IPS-18a (cell line): ENCODE measurements at regions not wholly inside any gene's neighbourhood (a gene's known extent, or its start where the extent isn't known, plus 50 kb on each side); places are given as distances from the start of the nearest gene placed in this dataset.

Experiments used
- H3K27ac ChIP-seq: one replicate; pipeline ENCODE4 v1.5.1; 2013; ENCODE audit warnings: low read length
- H3K27me3 ChIP-seq: one replicate; pipeline ENCODE4 v1.6.1; 2013; ENCODE audit warnings: mild to moderate bottlenecking, low read length; ENCODE audit not compliant: control insufficient read depth, insufficient read depth
- H3K36me3 ChIP-seq: one replicate; pipeline ENCODE4 v1.6.1; 2013; ENCODE audit warnings: low read depth, low read length; ENCODE audit not compliant: control insufficient read depth
- H3K4me1 ChIP-seq: one replicate; pipeline ENCODE4 v1.6.1; 2013; ENCODE audit warnings: low read depth, low read length; ENCODE audit not compliant: control insufficient read depth
- H3K4me3 ChIP-seq: one replicate; pipeline ENCODE4 v1.5.1; 2013; ENCODE audit warnings: low read length
- H3K9ac ChIP-seq: one replicate; pipeline ENCODE4 v1.6.1; 2013; ENCODE audit warnings: mild to moderate bottlenecking, low read length, moderate library complexity
- H3K9me3 ChIP-seq: one replicate; pipeline ENCODE4 v1.6.1; 2013; ENCODE audit warnings: low read depth, low read length; ENCODE audit not compliant: control insufficient read depth

DNA sequence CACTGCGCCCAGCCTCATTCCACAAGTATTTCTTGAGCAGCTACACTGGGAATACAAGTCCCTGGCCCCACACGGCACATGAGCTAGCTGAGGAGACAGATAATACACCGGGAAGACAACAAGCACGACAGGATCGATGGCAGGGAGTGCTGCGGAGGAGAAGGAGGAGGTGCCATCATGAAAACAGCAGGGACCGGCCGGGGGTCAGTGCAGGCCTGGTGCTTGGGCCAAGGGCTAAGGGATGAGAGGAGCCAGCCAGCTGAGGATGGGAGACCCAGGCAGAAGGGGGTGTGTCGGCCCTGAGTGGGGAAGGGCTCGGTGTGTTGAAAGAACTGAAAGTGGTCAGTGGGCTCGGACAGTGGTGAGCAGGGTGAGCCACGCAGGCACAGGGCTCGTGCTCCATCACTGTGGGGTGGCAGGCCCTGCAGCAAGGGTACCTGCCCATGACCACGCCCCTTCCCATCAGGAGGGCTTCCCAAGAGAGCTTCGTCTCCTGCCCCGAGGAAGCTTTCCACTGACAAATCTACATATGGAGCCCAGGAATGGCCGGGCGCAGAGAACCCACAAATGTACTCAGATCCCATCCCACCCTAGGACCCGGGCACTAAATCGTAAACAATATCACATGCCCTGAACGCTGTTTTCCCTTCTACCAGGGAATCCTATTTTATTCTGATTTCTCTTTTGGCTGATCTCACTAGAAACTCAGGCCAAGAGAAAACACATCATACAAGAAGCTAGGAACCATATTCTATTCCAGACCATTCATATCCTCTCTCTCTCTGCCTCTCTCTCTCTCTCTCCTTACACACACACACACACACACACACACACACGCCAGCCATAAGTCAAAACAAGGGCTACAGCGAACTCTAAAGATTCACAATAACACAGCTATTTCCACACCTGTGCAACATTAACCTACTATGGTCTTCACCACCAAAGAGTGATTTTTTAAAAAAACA lies 50.7 kb upstream of the TNRC6C start:
- no peaks in the 10 kb centered on the region for H3K27me3 ChIP-seq
- no peaks in the 10 kb centered on the region for H3K9me3 ChIP-seq
- no peak overlapping the region for H3K4me3 ChIP-seq

DNA sequence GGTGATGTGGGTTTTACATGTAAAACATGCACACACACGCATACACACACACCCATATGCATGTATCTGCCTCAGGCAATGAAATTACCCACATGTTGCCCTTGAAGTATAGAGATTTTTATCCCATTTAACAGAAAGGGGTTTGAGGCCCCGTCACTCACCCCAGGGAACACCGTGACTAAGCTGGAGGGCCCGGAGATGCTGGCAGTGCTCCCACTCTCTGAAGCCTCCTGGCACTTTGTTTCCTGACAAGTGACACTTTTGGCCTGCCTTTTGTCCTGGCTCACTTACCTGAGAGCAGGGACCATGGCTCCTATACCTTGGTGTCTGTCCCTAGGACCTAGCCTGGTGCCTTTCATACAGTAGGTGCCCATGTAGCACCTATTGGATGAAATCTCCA lies 50.0 kb upstream of the TNRC6C start:
- no peak overlapping the region for H3K9ac ChIP-seq
- no peak overlapping the region for H3K27ac ChIP-seq
- H3K4me1 ChIP-seq, result no peaks in the 10 kb centered on the region
- H3K9me3 ChIP-seq, result no peaks in the 10 kb centered on the region
- H3K4me3 ChIP-seq, result no peak overlapping the region
- H3K36me3 ChIP-seq, result no peaks in the 10 kb centered on the region
- no peaks in the 10 kb centered on the region for H3K27me3 ChIP-seq

More for the DNA sequence above, 50.7 kb upstream of the TNRC6C start:
- no peaks in the 10 kb centered on the region for H3K4me1 ChIP-seq
- no peaks in the 10 kb centered on the region for H3K36me3 ChIP-seq
- no peak overlapping the region for H3K9ac ChIP-seq
- H3K27ac ChIP-seq, result no peak overlapping the region
